Peyer's patch (tissue), 4 donors: ENCODE measurements at regions not wholly inside any gene's neighbourhood (a gene's known extent, or its start where the extent isn't known, plus 50 kb on each side); places are given as distances from the start of the nearest gene placed in this dataset.

Experiments used
- DNase-seq, 3 donors: peaks; one replicate each; pipeline ENCODE4 v3.0.0-alpha.2; 2017 to 2019
- H3K27ac ChIP-seq, 4 donors: fragments of 200-600 bp; sonication (generic); one replicate each; pipeline ENCODE4 v1.5.1; 2016 to 2019
- H3K27me3 ChIP-seq, 2 donors: fragments of 200-600 bp; sonication (generic); one replicate each; pipeline ENCODE4 v1.5.1; 2019
- H3K36me3 ChIP-seq, 3 donors: fragments of 200-600 bp; sonication (generic); one replicate each; pipeline ENCODE4 v1.5.1; 2016 to 2019
- H3K4me1 ChIP-seq, 4 donors: fragments of 200-600 bp; sonication (generic); one replicate each; pipeline ENCODE4 v1.5.1; 2016 to 2019
- H3K4me3 ChIP-seq, 4 donors: fragments of 200-600 bp; sonication (generic); 1 replicate in 3 of 4; 2 replicates in 1 of 4; pipeline ENCODE4 v1.5.1; 2016 to 2019; ENCODE audit warnings: mild to moderate bottlenecking in 1 of 4
- H3K9me3 ChIP-seq, 4 donors: fragments of 200-600 bp; sonication (generic); one replicate each; pipeline ENCODE4 v1.5.1; 2016 to 2019; ENCODE audit warnings: mild to moderate bottlenecking in 1 of 4
- POLR2A ChIP-seq, 2 donors: fragments of 450-650 bp; IDR thresholded peaks; one replicate each; pipeline ENCODE4 v1.5.1; 2017; ENCODE audit warnings: antibody characterized with exemption in 2 of 2, mild to moderate bottlenecking in 2 of 2, moderate library complexity in 2 of 2
- TF ChIP-seq, protein P1 (sequence below), 6 experiments: fragments of 450-650 bp in 4 of 6; fragments of 200-600 bp in 2 of 6; sonication (generic) in 1 of 6; IDR thresholded peaks; one replicate each; pipeline ENCODE4 v1.5.1; 2017 to 2019; ENCODE audit warnings: antibody characterized with exemption in 6 of 6, mild to moderate bottlenecking in 3 of 6, moderate library complexity in 1 of 6

GRCh38 chr20:48257833-48258232 is 472.6 kb upstream of the SULF2 start:
- Histone ChIP-seq H3K27me3 (no peaks in the 10 kb centered on the region), H3K27ac (no peak overlapping the region), H3K4me3 (no peak overlapping the region), H3K36me3 (no peaks in the 10 kb centered on the region), H3K4me1 (no peaks in the 10 kb centered on the region), H3K9me3 (no peaks in the 10 kb centered on the region)
- TF ChIP-seq, protein P1, sequence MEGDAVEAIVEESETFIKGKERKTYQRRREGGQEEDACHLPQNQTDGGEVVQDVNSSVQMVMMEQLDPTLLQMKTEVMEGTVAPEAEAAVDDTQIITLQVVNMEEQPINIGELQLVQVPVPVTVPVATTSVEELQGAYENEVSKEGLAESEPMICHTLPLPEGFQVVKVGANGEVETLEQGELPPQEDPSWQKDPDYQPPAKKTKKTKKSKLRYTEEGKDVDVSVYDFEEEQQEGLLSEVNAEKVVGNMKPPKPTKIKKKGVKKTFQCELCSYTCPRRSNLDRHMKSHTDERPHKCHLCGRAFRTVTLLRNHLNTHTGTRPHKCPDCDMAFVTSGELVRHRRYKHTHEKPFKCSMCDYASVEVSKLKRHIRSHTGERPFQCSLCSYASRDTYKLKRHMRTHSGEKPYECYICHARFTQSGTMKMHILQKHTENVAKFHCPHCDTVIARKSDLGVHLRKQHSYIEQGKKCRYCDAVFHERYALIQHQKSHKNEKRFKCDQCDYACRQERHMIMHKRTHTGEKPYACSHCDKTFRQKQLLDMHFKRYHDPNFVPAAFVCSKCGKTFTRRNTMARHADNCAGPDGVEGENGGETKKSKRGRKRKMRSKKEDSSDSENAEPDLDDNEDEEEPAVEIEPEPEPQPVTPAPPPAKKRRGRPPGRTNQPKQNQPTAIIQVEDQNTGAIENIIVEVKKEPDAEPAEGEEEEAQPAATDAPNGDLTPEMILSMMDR (IDR thresholded peaks at IDR 0.05), result no peak
- no peak for DNase-seq

GRCh38 chr20:48247961-48248360 is 462.7 kb upstream of the SULF2 start:
- DNase-seq, result no peak
- no peaks in the 10 kb centered on the region for H3K27me3 ChIP-seq
- no peak overlapping the region for H3K4me3 ChIP-seq
- H3K9me3 ChIP-seq, result no peaks in the 10 kb centered on the region
- TF ChIP-seq, protein P1 (IDR thresholded peaks at IDR 0.05), result no peak
- no peak for TF ChIP-seq POLR2A (IDR thresholded peaks at IDR 0.05)
- no peak overlapping the region for H3K27ac ChIP-seq
- H3K36me3 ChIP-seq, result no peaks in the 10 kb centered on the region
- H3K4me1 ChIP-seq, result no peaks in the 10 kb centered on the region

- no peak for TF ChIP-seq POLR2A (IDR thresholded peaks at IDR 0.05)
- TF ChIP-seq, protein P1 (IDR thresholded peaks at IDR 0.05), result no peak
- DNase-seq, result no peak
- H3K27ac ChIP-seq, result no peak overlapping the region
- H3K27me3 ChIP-seq, result no peaks in the 10 kb centered on the region
- no peaks in the 10 kb centered on the region for H3K9me3 ChIP-seq
- no peaks in the 10 kb centered on the region for H3K4me1 ChIP-seq
- H3K36me3 ChIP-seq, result no peaks in the 10 kb centered on the region
- H3K4me3 ChIP-seq, result no peak overlapping the region
Measured at GRCh38 chr20:48246061-48246790, 460.9 kb upstream of the SULF2 start.

DNA sequence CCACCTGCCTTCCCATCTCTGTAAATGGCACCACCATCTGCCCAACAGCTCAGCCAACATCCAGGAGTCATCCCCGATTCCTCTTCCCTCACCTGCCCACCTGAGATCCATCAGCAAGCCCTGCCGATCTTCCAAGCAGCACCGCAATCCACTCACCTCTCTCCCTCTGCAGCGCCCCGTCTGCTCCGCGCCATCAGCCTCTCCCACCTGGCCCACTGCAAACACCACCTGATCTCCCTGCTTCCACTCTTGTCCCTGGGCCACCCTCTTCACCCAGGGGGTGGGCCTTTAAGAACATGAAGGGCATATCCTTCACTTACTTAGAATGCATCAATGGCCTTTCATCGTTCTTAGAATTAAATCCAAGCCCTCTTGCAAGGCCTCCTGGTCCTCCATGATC is 457.3 kb upstream of the SULF2 start:
- DNase-seq, result no peak
- TF ChIP-seq, protein P1 (IDR thresholded peaks at IDR 0.05), result no peak
- no peak for TF ChIP-seq POLR2A (IDR thresholded peaks at IDR 0.05)
- no peaks in the 10 kb centered on the region for H3K9me3 ChIP-seq

GRCh38 chr20:48241482-48241881 is 456.2 kb upstream of the SULF2 start:
- DNase-seq, result no peak
- no peaks in the 10 kb centered on the region for H3K36me3 ChIP-seq
- H3K4me3 ChIP-seq, result no peak overlapping the region

More for the DNA sequence above, 457.3 kb upstream of the SULF2 start:
- H3K27ac ChIP-seq, result no peak overlapping the region
- H3K4me1 ChIP-seq, result no peaks in the 10 kb centered on the region
- no peak overlapping the region for H3K4me3 ChIP-seq
- H3K27me3 ChIP-seq, result no peaks in the 10 kb centered on the region
- no peaks in the 10 kb centered on the region for H3K36me3 ChIP-seq

More at GRCh38 chr20:48241482-48241881, 456.2 kb upstream of the SULF2 start:
- Histone ChIP-seq H3K27ac (no peak overlapping the region), H3K27me3 (no peaks in the 10 kb centered on the region), H3K9me3 (no peaks in the 10 kb centered on the region), H3K4me1 (no peaks in the 10 kb centered on the region)
- TF ChIP-seq, protein P1 (IDR thresholded peaks at IDR 0.05), result no peak
- no peak for TF ChIP-seq POLR2A (IDR thresholded peaks at IDR 0.05)
